ENCODE measurements at regions not wholly inside any gene's neighbourhood (a gene's known extent, or its start where the extent isn't known, plus 50 kb on each side); places are given as distances from the start of the nearest gene placed in this dataset.

GRCh38 chr13:79171141-79172061 is 234.7 kb downstream of the RBM26 start:
- ATAC-seq (ENCODE audit: low read depth) (no peak), DNase-seq (no peak)
- Mint-ChIP-seq H3K9me3 (peaks cover 10% of the 10 kb centered on the region), H3K4me3 (no peak overlapping the region), H3K27ac (no peak overlapping the region), H3K4me1 (no peaks in the 10 kb centered on the region), H3K27me3 (peaks cover 15% of the 10 kb centered on the region), H3K36me3 (no peaks in the 10 kb centered on the region)
- POLR2A ChIA-PET = no interaction called here

- Mint-ChIP-seq H3K27ac (no peak overlapping the region), H3K9me3 (no peaks in the 10 kb centered on the region), H3K36me3 (no peaks in the 10 kb centered on the region), H3K27me3 (peaks cover 5% of the 10 kb centered on the region), H3K4me1 (no peaks in the 10 kb centered on the region), H3K4me3 (no peak overlapping the region)
- POLR2A ChIA-PET = no interaction called here
- ATAC-seq (ENCODE audit: low read depth) = no peak
- no peak for DNase-seq
These were observed 245.2 kb downstream of the RBM26 start for GRCh38 chr13:79160818-79161217.

DNA sequence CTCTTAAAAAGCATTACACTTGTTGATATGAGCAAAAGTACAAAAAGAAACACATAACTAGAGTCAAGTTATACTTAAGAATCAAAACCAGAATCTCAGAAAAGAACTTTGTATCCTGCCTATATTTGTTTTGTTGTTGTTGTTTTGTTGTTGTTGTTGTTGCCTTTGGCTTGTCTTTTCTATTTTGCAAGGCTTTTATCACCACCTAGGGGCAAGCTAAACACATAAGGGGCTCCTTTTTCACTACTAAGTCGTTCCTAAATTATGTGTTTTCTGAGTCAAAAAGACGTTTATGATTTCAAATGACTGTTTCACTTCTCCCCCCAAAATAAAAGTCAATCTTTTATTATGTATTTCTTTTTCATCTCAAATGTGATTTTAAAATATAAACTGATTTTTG is 250.2 kb downstream of the RBM26 start:
- Mint-ChIP-seq H3K27me3 (peaks cover 5% of the 10 kb centered on the region), H3K4me3 (no peak overlapping the region), H3K27ac (no peak overlapping the region), H3K4me1 (no peaks in the 10 kb centered on the region), H3K9me3 (no peaks in the 10 kb centered on the region), H3K36me3 (no peaks in the 10 kb centered on the region)
- DNase-seq = no peak
- ATAC-seq (ENCODE audit: low read depth) = no peak
- POLR2A ChIA-PET = no interaction called here

GRCh38 chr13:79149210-79149609 is 256.8 kb downstream of the RBM26 start:
- peaks cover 10% of the 10 kb centered on the region for H3K27me3 Mint-ChIP-seq
- no peak for ATAC-seq (ENCODE audit: low read depth)
- no peak for DNase-seq
- no peaks in the 10 kb centered on the region for H3K9me3 Mint-ChIP-seq
- H3K4me3 Mint-ChIP-seq = no peak overlapping the region
- POLR2A ChIA-PET = no interaction called here
- no peaks in the 10 kb centered on the region for H3K36me3 Mint-ChIP-seq
- no peak overlapping the region for H3K27ac Mint-ChIP-seq
- H3K4me1 Mint-ChIP-seq = no peaks in the 10 kb centered on the region

GRCh38 chr13:79141082-79141481 is 265.0 kb downstream of the RBM26 start:
- H3K27me3 Mint-ChIP-seq = peaks cover 6% of the 10 kb centered on the region
- H3K36me3 Mint-ChIP-seq = no peaks in the 10 kb centered on the region
- POLR2A ChIA-PET = no interaction called here
- H3K4me1 Mint-ChIP-seq = no peaks in the 10 kb centered on the region
- H3K4me3 Mint-ChIP-seq = no peak overlapping the region
- no peak for DNase-seq
- no peak for ATAC-seq (ENCODE audit: low read depth)
- H3K27ac Mint-ChIP-seq = no peak overlapping the region
- H3K9me3 Mint-ChIP-seq = no peaks in the 10 kb centered on the region

DNA sequence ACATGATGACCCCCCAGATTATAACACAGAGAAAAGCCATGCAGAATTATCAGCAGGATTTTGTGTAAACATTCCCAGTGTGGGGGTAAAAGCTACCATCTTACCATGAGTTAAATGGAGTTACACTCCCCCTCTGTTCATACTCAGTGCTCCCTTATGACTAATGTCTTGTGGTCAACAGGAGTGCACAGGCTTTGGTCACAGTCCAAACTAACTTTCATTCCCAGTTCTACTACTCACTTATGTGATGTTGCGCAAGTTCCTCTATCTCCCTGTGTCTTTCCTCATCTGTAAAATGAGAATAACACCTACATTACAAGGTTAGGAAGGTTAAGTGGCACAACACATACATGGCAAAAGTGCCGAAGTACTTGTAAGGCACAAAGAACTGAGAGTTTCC is 277.9 kb downstream of the RBM26 start:
- H3K27me3 Mint-ChIP-seq = peaks cover 2% of the 10 kb centered on the region
- no peaks in the 10 kb centered on the region for H3K36me3 Mint-ChIP-seq
- H3K4me1 Mint-ChIP-seq = peaks cover 3% of the 10 kb centered on the region
- no peak overlapping the region for H3K4me3 Mint-ChIP-seq
- H3K27ac Mint-ChIP-seq = no peak overlapping the region
- DNase-seq = no peak
- POLR2A ChIA-PET = no interaction called here
- ATAC-seq (ENCODE audit: low read depth) = no peak
- H3K9me3 Mint-ChIP-seq = no peaks in the 10 kb centered on the region

DNA sequence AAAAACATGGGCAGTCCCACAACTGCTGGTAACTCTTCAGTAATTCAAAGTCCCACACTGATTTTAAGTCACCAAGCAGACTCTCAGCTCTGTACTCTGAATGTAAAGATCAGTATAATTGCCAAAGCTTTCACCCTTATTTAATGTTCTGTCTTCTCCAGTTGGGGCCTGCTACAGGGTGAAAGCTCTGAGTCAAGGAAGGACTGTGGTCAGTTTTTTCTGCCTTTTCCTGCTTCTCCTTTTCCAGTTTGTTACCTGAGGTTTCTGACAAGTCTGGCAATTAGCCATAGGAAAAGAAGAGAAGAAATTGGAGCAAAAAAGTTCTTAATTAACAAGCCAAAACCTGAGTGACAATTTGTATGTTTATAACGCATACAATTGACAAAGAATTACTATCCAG is 279.3 kb downstream of the RBM26 start:
- DNase-seq (no peak), ATAC-seq (ENCODE audit: low read depth) (no peak)
- no peak overlapping the region for H3K4me3 Mint-ChIP-seq
- no peak overlapping the region for H3K27ac Mint-ChIP-seq
- POLR2A ChIA-PET = no interaction called here
- H3K9me3 Mint-ChIP-seq = no peaks in the 10 kb centered on the region
- H3K27me3 Mint-ChIP-seq = peaks cover 2% of the 10 kb centered on the region
- peaks cover 3% of the 10 kb centered on the region for H3K4me1 Mint-ChIP-seq
- H3K36me3 Mint-ChIP-seq = no peaks in the 10 kb centered on the region

GRCh38 chr13:79124183-79124582 is 281.9 kb downstream of the RBM26 start:
- ATAC-seq (ENCODE audit: low read depth) (no peak), DNase-seq (no peak)
- no peak overlapping the region for H3K4me3 Mint-ChIP-seq
- no peak overlapping the region for H3K27ac Mint-ChIP-seq
- peaks cover 3% of the 10 kb centered on the region for H3K4me1 Mint-ChIP-seq
- no peaks in the 10 kb centered on the region for H3K9me3 Mint-ChIP-seq
- POLR2A ChIA-PET = no interaction called here
- no peaks in the 10 kb centered on the region for H3K36me3 Mint-ChIP-seq
- H3K27me3 Mint-ChIP-seq = peaks cover 2% of the 10 kb centered on the region

DNA sequence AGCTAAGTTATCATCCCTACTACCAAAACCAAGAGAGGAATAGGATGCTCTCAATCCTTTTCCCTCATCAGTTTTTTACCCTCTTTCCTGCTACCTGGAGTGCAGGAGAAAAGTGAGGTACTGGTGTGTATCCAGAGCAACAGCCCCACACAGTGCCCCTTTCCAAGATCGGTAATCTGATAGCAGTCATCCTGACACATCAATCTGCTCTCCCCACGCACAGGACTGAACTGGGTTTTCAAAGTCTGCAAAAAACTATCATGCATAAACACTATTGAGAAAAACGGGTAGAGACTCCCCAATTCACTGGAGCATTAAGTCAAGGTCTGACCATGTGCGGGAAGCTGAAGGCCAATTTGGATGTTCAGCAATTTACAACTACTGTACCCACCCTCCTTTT is 284.8 kb downstream of the RBM26 start:
- Mint-ChIP-seq H3K36me3 (no peaks in the 10 kb centered on the region), H3K27ac (no peak overlapping the region), H3K27me3 (peaks cover 2% of the 10 kb centered on the region), H3K4me3 (no peak overlapping the region), H3K4me1 (no peaks in the 10 kb centered on the region), H3K9me3 (no peaks in the 10 kb centered on the region)
- ATAC-seq (ENCODE audit: low read depth) = no peak
- no peak for DNase-seq
- POLR2A ChIA-PET = no interaction called here

- no peaks in the 10 kb centered on the region for H3K9me3 Mint-ChIP-seq
- POLR2A ChIA-PET = no interaction called here
- DNase-seq (no peak), ATAC-seq (ENCODE audit: low read depth) (no peak)
- no peak overlapping the region for H3K4me3 Mint-ChIP-seq
- H3K27me3 Mint-ChIP-seq = no peaks in the 10 kb centered on the region
- no peak overlapping the region for H3K27ac Mint-ChIP-seq
- no peaks in the 10 kb centered on the region for H3K4me1 Mint-ChIP-seq
- no peaks in the 10 kb centered on the region for H3K36me3 Mint-ChIP-seq
These were observed 286.4 kb downstream of the RBM26 start for GRCh38 chr13:79119578-79120107.

DNA sequence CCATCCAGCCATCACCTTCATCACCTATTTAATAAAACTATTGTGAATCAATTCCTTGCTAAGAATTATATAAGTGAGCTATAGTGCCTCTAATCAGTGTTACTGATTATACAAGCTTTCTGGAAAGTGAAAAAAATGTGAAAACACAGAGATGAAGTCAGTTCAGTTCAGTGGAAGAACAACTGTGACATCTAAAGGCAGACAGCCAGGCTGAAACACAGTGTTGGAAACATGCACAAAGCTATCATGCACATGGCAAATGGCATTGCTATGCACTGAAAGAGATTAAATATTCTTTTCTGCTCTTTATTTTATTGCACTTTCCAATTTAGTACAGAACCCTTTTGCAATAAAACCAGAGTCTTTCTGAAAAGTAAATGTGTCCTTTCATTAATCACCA is 294.0 kb downstream of the RBM26 start:
- DNase-seq (no peak), ATAC-seq (ENCODE audit: low read depth) (no peak)
- POLR2A ChIA-PET = no interaction called here
- Mint-ChIP-seq H3K27me3 (no peaks in the 10 kb centered on the region), H3K4me3 (no peak overlapping the region), H3K9me3 (no peaks in the 10 kb centered on the region), H3K36me3 (no peaks in the 10 kb centered on the region), H3K4me1 (no peaks in the 10 kb centered on the region), H3K27ac (no peak overlapping the region)

DNA sequence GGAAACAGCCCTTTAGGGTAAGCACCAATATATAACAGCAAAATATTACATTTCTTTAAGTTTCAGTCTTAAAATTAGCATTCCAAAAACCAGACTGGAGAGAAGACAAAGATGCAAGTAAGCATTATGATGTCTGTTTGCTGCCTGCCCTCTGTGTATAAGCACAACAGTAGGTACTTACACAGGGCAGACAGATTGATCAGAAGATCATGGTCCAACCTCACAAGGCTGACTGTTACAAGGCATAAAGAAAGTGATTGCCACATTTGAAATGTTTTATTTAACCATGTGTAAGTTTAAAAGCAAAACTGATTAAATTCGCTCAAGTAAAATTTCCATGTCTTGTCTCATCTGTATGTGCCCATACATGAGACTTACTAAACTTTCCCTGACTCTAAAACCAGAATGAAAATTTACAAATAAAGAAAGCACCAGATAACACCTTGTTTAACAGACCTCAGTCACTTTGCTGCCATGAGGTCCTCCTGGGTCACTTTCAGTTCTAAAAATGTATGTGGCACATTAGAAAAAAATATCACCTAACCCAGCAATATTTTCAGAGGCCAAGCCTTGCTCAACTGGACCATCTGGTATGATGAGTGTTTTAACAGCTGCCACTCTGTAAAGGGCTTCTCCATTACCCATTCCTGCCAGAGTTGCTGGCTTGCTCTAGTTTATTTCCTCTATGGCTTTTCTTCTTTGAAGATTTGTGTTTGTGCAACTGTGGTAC is 297.0 kb downstream of the RBM26 start:
- ATAC-seq (ENCODE audit: low read depth) = no peak
- Mint-ChIP-seq H3K27me3 (peaks cover 3% of the 10 kb centered on the region), H3K4me3 (no peak overlapping the region), H3K27ac (no peak overlapping the region), H3K4me1 (no peaks in the 10 kb centered on the region), H3K9me3 (no peaks in the 10 kb centered on the region), H3K36me3 (no peaks in the 10 kb centered on the region)
- POLR2A ChIA-PET = no interaction called here
- no peak for DNase-seq

DNA sequence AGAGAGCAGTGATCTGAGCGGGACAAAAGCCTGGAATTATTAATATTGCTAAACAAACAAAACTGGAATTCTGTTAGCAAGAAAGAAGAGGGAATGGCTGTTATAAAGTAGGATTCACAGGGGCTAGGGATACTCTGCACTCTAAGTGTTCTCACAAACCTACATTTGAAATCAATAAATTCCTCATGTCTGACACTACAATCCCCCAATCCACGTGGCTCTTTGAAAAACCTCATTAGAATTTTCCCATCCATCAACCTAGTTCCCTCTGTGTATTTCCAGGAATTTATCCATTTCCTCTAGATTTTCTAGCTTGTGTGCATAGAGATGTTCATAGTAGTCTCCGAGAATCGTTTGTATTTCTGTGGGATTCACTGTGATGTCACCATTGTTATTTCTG is 307.5 kb downstream of the RBM26 start:
- H3K4me3 Mint-ChIP-seq = no peak overlapping the region
- H3K27ac Mint-ChIP-seq = no peak overlapping the region
- no peaks in the 10 kb centered on the region for H3K4me1 Mint-ChIP-seq
- ATAC-seq (ENCODE audit: low read depth) (no peak), DNase-seq (no peak)
- peaks cover 8% of the 10 kb centered on the region for H3K27me3 Mint-ChIP-seq
- H3K9me3 Mint-ChIP-seq = no peaks in the 10 kb centered on the region
- no peaks in the 10 kb centered on the region for H3K36me3 Mint-ChIP-seq
- POLR2A ChIA-PET = no interaction called here

- ATAC-seq (ENCODE audit: low read depth) = no peak
- H3K27ac Mint-ChIP-seq = no peak overlapping the region
- peaks cover 8% of the 10 kb centered on the region for H3K27me3 Mint-ChIP-seq
- POLR2A ChIA-PET = no interaction called here
- H3K4me3 Mint-ChIP-seq = no peak overlapping the region
- no peaks in the 10 kb centered on the region for H3K36me3 Mint-ChIP-seq
- H3K4me1 Mint-ChIP-seq = no peaks in the 10 kb centered on the region
- no peaks in the 10 kb centered on the region for H3K9me3 Mint-ChIP-seq
- no peak for DNase-seq
These were observed 308.9 kb downstream of the RBM26 start for GRCh38 chr13:79097201-79097600.
